ENCODE measurements at regions not wholly inside any gene's neighbourhood (a gene's known extent, or its start where the extent isn't known, plus 50 kb on each side); places are given as distances from the start of the nearest gene placed in this dataset.

- no peak for DNase-seq
Measured at GRCh38 chr13:99892866-99893504, 78.6 kb downstream of the ZIC5 start.

GRCh38 chr13:99892196-99892613, 79.4 kb downstream of the ZIC5 start:
- no peak for DNase-seq

DNA sequence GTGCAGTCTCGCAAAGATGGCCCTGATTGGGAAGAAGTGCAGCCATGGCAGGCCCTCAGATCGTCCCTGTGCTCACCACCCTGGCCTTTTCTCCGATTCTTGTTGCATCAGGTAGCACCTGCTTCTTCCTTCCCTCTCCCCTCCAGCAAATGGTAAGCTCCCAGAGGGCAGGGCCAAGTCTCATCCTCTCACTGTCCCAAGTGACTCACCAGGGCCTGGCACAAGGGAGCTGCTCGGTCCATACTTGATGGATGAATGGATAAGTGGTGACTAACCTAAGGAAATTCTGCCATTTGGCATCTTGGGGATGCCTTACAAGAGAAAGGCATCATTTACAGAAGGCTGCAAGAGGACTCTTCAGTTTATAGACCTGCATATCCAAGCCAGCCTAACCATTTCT, 84.9 kb downstream of the ZIC5 start:
- no peak for DNase-seq

- no peak for DNase-seq
Measured at GRCh38 chr13:99884913-99885312, 86.7 kb downstream of the ZIC5 start.

DNA sequence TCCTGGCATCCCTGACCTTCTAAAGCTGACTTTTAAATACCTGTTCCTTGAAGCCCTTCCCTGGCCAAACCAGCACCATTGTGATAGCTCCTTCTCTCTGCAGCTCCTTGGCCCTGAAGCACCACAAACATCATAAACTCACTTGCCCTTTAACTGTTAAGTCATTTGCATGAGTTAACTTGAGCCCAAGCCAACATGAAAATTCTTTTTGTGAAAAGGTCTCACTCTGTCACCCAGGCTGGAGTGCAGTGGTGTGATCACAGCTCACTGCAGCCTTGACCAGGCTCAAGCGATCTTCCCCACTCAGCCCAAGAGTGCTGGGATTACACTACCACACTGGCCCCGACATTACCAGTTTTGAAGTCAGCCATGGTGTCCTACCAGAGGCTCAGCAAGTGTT, 87.8 kb downstream of the ZIC5 start:
- no peak for DNase-seq

GRCh38 chr13:99878921-99879610, 92.5 kb downstream of the ZIC5 start:
- no peak for DNase-seq

- no peak for DNase-seq
Measured at GRCh38 chr13:99876651-99877050, 94.9 kb downstream of the ZIC5 start.

DNA sequence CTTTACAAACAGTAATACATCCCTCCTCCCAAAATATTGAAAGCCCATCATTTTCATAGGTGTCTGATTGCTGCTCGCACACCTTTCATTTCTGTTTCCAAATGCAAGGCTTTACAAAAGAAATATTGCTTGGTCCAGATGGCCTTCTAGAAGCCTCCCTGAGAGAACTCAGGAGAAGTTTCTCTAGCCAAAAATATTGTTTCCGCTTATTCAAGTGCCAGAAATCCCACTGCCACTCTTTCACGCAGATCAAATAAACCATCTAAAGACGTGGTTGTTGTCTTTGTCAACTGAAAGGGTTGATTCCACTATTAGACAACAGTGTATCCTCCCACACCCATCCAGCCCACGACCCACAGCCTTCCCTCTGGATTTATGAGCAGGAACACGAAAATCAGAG, 96.2 kb downstream of the ZIC5 start:
- DNase-seq: no peak

DNA sequence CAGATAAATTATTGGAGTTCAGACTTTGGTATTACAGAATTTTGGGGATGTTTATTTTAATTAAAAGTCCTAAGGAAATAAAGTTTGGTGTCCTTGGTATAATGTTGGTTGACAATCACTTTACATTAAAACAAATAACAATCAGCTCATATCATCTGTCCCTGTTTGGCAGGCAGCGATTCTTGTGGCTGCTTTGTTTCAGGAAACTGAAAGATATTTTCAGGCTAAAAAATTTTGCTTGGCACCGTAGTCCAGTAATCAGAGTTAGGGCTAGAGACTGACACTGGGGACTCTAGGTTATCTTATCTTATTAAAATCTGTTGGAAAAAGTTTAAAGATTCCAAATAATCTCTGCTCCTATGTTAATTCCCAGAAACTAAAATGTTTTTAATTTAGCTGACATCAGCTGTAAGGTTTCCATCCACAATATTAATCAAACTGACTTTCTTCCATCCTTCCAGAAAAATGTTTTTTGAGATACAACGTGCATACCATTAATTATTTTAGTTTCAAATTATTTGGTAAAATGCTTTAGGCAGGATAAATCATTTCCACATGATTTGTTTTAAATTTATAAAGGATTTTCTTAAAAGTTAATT, 97.6 kb downstream of the ZIC5 start:
- no peak for DNase-seq

DNA sequence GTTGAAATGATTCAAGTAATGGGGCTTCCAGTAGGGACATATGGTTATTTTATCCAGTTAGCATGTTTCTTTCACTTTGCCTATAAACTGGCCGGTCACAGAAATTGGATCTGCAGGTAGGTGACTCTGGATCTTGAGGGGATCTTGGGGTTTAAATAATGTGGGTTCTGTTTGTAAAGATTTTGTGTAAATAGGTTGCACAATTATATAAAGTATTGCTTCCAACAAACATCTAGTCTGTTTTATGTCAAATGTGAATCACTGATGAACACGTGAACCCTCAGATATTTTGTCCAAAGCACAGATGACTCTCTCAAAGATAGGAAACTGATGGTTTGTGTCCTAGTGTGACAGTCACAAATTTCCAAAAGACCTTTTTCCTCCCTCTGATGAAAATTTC, 98.4 kb downstream of the ZIC5 start:
- DNase-seq: no peak

- no peak for DNase-seq
Measured at GRCh38 chr13:99871249-99871898, 100.2 kb downstream of the ZIC5 start.

GRCh38 chr13:99870541-99870940, 101.0 kb downstream of the ZIC5 start:
- no peak for DNase-seq

DNA sequence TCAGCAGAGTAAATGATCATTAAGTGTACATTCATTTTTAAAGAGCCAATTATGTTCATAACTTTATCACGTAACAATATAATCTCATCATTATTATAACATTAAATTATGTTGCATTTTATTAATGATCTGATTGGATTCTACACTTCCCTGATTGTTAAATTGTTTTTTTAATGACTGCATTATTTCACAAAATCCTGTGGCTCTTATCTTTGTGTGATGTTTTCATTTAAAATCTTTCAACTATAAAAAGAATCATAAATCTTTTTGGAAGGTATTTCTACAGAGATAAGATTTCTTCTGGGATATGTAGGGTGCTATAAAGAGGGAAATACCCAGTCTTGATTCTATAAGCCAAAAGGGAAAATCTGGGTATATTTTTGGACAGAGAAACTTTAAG, 101.7 kb downstream of the ZIC5 start:
- DNase-seq: no peak

- no peak for DNase-seq
Measured at GRCh38 chr13:99868767-99869166, 102.8 kb downstream of the ZIC5 start.

GRCh38 chr13:99867535-99868257, 103.9 kb downstream of the ZIC5 start:
- no peak for DNase-seq

DNA sequence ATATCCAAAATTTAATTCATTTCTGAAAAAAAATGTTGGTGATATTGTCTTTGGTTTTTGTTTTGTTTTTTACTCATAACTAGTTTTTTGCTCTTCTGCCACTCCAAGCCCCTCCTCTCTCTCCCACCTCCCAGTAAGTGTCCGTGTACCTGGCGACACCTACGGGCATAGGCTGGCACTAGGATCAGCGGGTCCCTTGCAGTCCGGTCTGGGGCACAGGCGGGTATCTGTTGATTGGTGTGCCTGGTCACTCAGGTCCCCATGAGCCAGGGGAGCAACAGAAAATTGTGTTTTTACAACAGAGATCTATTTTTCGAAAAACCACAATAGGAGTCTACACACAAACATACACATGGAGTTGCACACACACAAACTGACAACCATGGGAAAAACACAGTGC, 104.8 kb downstream of the ZIC5 start:
- no peak for DNase-seq

DNA sequence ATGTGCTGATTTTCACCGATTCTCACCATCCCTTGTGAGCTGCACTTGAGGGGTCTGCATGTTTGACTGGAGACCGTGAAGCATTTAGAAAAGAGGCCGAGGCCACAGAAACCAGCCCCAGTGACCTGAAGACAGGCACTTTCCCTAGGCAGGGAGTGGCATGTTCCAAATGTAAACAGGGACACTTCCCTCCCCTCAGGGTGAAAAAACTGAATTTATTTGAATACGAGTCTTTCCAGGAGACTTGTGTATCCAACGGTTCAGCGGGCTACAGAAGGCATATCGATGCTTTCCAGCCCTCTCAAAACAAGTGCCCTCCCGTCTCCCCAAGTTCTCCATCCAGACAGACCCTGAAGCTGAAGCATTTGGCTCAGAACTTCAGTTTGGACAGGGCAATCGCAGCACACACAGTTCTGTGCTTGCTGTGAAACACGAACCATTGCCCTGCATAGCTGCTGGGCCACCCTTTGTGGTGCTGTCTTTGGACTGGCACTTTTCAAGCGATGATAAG, 106.1 kb downstream of the ZIC5 start:
- no peak for DNase-seq

DNA sequence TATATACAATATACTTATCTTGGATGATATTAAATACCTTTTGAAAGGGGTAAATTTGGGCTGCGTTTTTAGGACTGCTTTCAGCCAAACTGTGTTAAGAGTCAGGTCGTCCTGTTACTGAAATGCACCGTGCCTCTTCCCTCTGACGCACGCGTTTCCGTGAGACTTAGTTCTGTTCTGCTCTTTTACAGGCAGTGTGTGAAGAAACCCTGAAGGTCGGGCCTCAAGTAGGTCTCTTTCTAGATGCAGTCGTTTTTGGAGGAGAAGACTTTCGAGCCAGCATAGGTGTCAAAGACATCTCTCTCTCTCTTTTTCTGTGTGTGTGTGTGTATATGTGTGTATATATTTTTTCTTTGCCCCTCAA, 107.0 kb downstream of the ZIC5 start:
- DNase-seq: no peak

DNA sequence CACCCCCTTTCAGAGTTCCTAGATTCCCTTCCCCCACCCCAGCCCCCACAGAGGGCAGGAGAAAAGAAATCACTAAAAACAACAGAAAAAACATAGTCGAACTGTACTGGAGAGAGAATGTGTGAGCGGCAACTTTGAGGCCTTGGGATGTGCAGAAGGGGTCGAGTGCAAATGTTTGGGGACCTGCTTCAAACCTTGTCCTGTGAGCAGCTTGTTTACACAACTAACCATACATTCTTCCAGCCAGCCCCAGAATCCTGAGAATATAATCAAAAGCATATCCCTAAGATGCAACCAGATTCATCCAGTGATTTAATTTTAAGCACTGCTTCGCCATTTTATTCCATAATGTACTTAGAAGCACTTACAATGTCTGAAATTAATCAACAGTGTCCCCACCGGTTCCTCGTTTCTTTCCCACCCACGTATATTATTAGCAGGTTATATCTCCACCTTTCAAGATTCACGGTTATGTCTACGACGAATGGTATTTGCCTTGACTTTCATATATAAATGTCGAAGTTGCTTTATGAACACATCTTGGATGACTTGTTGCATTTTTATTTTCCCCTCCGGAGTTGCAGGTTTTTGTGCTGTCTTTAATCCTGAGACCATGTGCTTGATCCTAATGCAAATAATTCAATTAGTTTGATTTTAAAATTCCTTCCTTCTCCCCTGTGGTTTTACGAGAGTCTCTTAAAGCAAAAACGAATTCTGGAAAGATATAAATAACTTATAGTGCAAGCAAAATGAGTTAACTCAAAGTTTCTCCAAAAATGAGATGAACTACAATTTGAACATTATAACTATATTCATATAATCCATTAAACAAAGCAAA, 107.6 kb downstream of the ZIC5 start:
- no peak for DNase-seq

- DNase-seq: no peak
Measured at GRCh38 chr13:99862244-99862643, 109.3 kb downstream of the ZIC5 start.

GRCh38 chr13:99861771-99862170, 109.8 kb downstream of the ZIC5 start:
- no peak for DNase-seq

DNA sequence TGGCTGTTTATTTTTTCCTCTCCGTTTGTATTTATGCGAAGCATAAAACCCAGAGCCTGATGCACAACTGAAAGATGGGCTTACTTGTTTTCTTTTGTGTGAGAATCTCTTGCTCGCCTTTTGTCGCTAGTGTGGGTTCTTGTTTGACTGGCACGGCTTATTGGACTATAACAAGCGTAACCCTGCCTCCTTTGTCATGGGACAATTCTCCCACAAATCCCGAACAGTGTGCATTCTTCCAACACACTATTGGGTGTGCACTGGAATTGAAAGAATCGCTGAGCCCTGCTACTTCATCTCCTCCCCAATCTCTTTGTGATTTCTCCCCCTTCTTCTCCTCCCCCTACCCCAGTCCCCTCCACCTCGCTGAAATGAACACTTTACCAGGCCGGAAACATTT, 110.8 kb downstream of the ZIC5 start:
- DNase-seq: no peak
